Tibial artery (tissue), 4 donors: ENCODE measurements at regions not wholly inside any gene's neighbourhood (a gene's known extent, or its start where the extent isn't known, plus 50 kb on each side); places are given as distances from the start of the nearest gene placed in this dataset.
"Not testable (repeated sequence)": the region's sequence is repeated elsewhere in the genome, so short reads cannot be mapped to it uniquely, and the experiment has no call there.

Source experiments
- DNase-seq, 2 donors: peaks; one replicate each; pipeline ENCODE4 v3.0.0-alpha.2; 2019
- H3K27ac ChIP-seq, 2 donors: fragments of 200-600 bp; sonication (generic) in 1 of 2; 1 replicate in 1 of 2; 2 replicates in 1 of 2; pipeline ENCODE4 v1.5.1; 2018 to 2019; ENCODE audit warnings: mild to moderate bottlenecking in 1 of 2
- H3K27me3 ChIP-seq, 2 donors: fragments of 200-600 bp; sonication (generic) in 1 of 2; one replicate each; pipeline versions ENCODE4 v1.5.1 to v1.6.0; 2016 to 2019
- H3K36me3 ChIP-seq, 3 donors: fragments of 200-600 bp; sonication (generic) in 2 of 3; one replicate each; pipeline ENCODE4 v1.5.1; 2016 to 2019; ENCODE audit warnings: mild to moderate bottlenecking in 2 of 3
- H3K4me1 ChIP-seq, 4 donors: fragments of 200-600 bp; sonication (generic) in 2 of 4; 1 replicate in 3 of 4; 2 replicates in 1 of 4; pipeline ENCODE4 v1.5.1; 2016 to 2019
- H3K4me3 ChIP-seq, 2 donors: fragments of 200-600 bp; sonication (generic) in 1 of 2; 1 replicate in 1 of 2; 2 replicates in 1 of 2; pipeline ENCODE4 v1.5.1; 2018 to 2019; ENCODE audit warnings: mild to moderate bottlenecking in 2 of 2
- H3K9me3 ChIP-seq, 3 donors: fragments of 200-600 bp; sonication (generic) in 1 of 3; one replicate each; pipeline ENCODE4 v1.5.1; 2016 to 2019
- CTCF ChIP-seq, 2 experiments: fragments of 200-600 bp in 1 of 2; fragments of 450-650 bp in 1 of 2; IDR thresholded peaks; one replicate each; pipeline ENCODE4 v1.5.1; 2017 to 2019; ENCODE audit warnings: antibody characterized with exemption in 2 of 2, mild to moderate bottlenecking in 1 of 2, moderate library complexity in 1 of 2
- intact Hi-C: fragments of 100-400 bp; cut with DNase I; formaldehyde crosslinking; loops from one replicate; pipeline ENCODE4 v1.15.0; 2023; ENCODE audit warnings: low total_unique reads

- no peaks in the 10 kb centered on the region for H3K4me1 ChIP-seq
- intact Hi-C loops = no loop called here
Observed at GRCh38 chr12:47369085-47369484, 289.3 kb upstream of the AMIGO2 start.

DNA sequence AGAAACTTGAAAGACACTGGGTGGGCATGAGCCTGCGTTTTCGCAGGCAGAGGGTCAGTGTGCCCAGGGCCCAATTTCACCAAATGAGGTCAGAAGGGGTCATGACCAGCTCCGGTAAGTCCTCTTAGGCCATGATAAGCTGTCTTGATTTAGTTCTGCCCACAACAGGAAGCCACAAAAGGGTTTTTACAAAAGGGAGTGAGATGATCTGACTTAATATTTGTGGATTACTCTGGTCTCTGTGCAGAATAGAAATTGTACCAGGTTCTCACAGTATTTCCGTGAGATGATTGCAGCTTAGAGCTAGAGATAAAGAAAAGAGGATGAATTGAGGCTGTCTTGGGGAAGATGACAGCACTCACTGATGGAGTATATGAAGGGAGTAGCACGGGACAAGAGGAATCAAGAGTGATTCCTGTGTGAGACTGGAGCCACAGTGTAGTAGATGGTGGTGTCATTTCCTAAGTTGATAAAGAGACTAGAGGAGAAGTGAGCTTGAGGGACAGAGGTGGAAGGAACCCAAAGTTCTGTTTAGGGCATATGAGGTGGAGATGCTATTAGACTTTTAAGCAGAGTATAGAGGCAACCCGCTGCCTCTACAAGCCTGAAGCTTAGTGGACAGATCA lies 288.3 kb upstream of the AMIGO2 start:
- Histone ChIP-seq H3K36me3 (no peaks in the 10 kb centered on the region), H3K9me3 (no peaks in the 10 kb centered on the region), H3K4me1 (no peaks in the 10 kb centered on the region), H3K27ac (no peak overlapping the region), H3K27me3 (no peaks in the 10 kb centered on the region), H3K4me3 (no peak overlapping the region)
- no peak for TF ChIP-seq CTCF (IDR thresholded peaks at IDR 0.05)
- intact Hi-C loops = no loop called here
- no peak for DNase-seq

More at GRCh38 chr12:47369085-47369484, 289.3 kb upstream of the AMIGO2 start:
- Histone ChIP-seq H3K27ac (no peak overlapping the region), H3K36me3 (no peaks in the 10 kb centered on the region), H3K4me3 (no peak overlapping the region), H3K9me3 (no peaks in the 10 kb centered on the region), H3K27me3 (no peaks in the 10 kb centered on the region)
- DNase-seq = no peak
- TF ChIP-seq CTCF (IDR thresholded peaks at IDR 0.05) = no peak

DNA sequence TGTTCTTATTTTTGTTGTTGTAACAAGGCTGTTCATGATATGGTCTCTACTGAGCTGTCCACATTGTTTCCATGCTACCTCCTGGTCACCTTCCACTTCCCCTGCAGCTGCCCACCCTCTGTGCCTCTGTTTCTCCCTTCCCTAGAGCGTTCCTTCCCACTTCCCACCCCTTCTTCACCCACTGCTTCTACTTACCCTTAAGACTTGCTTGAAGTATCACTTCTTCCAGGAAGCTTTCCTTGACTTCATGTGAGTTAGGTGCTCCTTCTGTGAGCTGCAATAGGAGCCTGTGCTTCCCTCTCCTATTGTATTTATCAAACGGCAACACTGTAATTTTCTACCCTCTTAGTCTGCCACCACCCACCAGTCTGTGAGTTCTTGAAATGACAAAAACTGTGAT lies 286.8 kb upstream of the AMIGO2 start:
- Histone ChIP-seq H3K4me1 (no peaks in the 10 kb centered on the region), H3K9me3 (no peaks in the 10 kb centered on the region), H3K4me3 (no peak overlapping the region), H3K27me3 (no peaks in the 10 kb centered on the region), H3K36me3 (no peaks in the 10 kb centered on the region), H3K27ac (no peak overlapping the region)
- no peak for TF ChIP-seq CTCF (IDR thresholded peaks at IDR 0.05)
- intact Hi-C loops = no loop called here
- DNase-seq = no peak

GRCh38 chr12:47366157-47366556 lies 286.4 kb upstream of the AMIGO2 start:
- Histone ChIP-seq H3K4me3 (no peak overlapping the region), H3K36me3 (no peaks in the 10 kb centered on the region), H3K27me3 (no peaks in the 10 kb centered on the region), H3K27ac (no peak overlapping the region), H3K9me3 (no peaks in the 10 kb centered on the region), H3K4me1 (no peaks in the 10 kb centered on the region)
- intact Hi-C loops = no loop called here
- no peak for TF ChIP-seq CTCF (IDR thresholded peaks at IDR 0.05)
- DNase-seq = no peak

DNA sequence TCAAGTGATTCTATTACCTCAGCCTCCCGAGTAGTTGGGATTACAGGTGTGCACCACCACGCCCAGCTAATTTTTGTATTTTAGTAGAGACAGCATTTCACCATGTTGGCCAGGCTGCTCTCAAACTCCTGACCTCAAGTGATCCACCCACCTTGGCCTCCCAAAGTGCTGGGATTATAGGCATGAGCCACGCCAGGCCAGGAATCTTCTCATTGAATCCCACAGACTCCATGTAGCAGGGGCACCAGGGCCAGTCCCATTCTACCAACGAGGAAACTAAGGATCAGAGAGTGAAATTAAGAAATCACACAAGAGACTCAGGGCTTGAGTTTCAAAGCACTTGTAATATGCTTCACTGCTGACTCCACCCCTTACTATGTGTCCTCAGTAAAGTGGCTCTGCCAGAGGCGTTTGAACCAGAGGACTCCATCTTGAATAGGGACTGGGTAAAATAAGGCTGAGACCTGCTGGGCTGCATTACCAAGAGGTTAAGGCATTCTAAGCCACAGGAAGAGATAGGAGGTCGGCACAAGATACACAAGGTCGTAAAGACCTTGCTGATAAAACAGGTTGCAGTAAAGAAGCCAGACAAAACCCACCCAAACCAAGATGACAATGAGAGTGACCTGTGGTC lies 285.8 kb upstream of the AMIGO2 start:
- DNase-seq, H3K27me3 ChIP-seq, H3K4me3 ChIP-seq, H3K36me3 ChIP-seq, H3K9me3 ChIP-seq, H3K4me1 ChIP-seq, intact Hi-C loops, H3K27ac ChIP-seq: not testable (repeated sequence)

- no peaks in the 10 kb centered on the region for H3K36me3 ChIP-seq
- no peak overlapping the region for H3K4me3 ChIP-seq
- no peak overlapping the region for H3K27ac ChIP-seq
- no peak for TF ChIP-seq CTCF (IDR thresholded peaks at IDR 0.05)
- intact Hi-C loops = no loop called here
- H3K4me1 ChIP-seq = no peaks in the 10 kb centered on the region
- DNase-seq = no peak
- H3K27me3 ChIP-seq = no peaks in the 10 kb centered on the region
- no peaks in the 10 kb centered on the region for H3K9me3 ChIP-seq
Observed at GRCh38 chr12:47364261-47364660, 284.5 kb upstream of the AMIGO2 start.
